Loucy (cell line): ENCODE measurements at regions not wholly inside any gene's neighbourhood (a gene's known extent, or its start where the extent isn't known, plus 50 kb on each side); places are given as distances from the start of the nearest gene placed in this dataset.

Source experiments
- EZH2phosphoT487 ChIP-seq: fragments of 200-600 bp; IDR thresholded peaks from 2 replicates; pipeline ENCODE4 v1.6.1; 2018; ENCODE audit warnings: antibody characterized with exemption, mild to moderate bottlenecking, moderate library complexity, borderline replicate concordance
- TF ChIP-seq, protein P1 (sequence below): fragments of 200-600 bp; sonication (generic); conservative IDR thresholded peaks from 2 replicates; pipeline ENCODE4 v1.5.1; 2014; ENCODE audit warnings: mild to moderate bottlenecking, antibody characterized with exemption, low read length

DNA sequence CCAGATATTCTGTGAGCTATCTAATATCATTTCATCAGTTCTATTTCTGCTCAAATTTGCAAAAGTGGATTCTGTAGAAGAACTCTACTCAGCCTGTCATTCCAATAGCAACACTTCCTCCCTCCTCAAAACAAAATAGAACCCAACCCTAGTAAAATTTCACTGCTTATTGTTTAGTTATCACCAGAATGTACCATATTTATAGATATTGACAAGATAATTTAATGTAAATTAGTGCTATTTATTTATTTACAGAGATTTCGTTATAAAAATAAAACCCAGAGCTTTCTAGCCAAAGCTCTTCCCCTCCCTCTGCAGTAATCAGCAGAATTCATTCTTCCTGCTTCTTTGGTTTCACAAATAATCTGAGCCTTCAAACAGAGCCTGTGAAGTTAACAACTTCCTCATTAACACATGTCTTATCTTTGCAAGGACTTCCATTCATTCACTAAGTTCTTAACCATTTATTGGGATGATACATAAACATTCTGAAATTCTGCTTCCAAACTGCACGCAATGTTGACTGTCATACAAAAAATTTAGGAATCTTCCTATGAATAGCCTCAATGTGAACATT lies 73.7 kb upstream of the PJA2 start:
- TF ChIP-seq, protein P1, sequence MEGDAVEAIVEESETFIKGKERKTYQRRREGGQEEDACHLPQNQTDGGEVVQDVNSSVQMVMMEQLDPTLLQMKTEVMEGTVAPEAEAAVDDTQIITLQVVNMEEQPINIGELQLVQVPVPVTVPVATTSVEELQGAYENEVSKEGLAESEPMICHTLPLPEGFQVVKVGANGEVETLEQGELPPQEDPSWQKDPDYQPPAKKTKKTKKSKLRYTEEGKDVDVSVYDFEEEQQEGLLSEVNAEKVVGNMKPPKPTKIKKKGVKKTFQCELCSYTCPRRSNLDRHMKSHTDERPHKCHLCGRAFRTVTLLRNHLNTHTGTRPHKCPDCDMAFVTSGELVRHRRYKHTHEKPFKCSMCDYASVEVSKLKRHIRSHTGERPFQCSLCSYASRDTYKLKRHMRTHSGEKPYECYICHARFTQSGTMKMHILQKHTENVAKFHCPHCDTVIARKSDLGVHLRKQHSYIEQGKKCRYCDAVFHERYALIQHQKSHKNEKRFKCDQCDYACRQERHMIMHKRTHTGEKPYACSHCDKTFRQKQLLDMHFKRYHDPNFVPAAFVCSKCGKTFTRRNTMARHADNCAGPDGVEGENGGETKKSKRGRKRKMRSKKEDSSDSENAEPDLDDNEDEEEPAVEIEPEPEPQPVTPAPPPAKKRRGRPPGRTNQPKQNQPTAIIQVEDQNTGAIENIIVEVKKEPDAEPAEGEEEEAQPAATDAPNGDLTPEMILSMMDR: no peak
- TF ChIP-seq EZH2phosphoT487: no peak
